Occipital lobe (tissue), 1 donor: ENCODE measurements at regions not wholly inside any gene's neighbourhood (a gene's known extent, or its start where the extent isn't known, plus 50 kb on each side); places are given as distances from the start of the nearest gene placed in this dataset.
"Not testable (repeated sequence)": the region's sequence is repeated elsewhere in the genome, so short reads cannot be mapped to it uniquely, and the experiment has no call there.

ENCODE experiments used
- DNase-seq: peaks from one replicate; lab custom pipeline; 2025; lab: John Stamatoyannopoulos, UW

DNA sequence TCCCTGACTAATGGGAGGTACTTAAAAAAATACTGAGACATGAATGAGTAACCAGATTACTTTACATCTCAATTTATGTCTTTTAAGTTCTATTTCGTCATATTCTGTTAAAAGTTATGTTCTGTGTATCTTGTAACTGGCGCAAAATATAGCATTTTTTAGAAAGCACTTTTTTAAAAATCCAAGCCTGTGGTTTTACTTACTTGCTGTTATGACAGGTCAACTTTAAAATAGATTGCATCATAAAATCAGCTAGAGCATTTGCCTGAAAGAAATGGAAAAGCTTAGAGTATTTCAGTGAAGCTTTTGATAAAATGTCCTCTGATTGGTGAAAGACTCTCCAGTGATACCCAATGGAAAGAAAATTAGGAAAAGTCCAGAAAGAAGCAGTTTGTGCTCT, 1892.3 kb upstream of the TENM3 start:
- DNase-seq = no peak

DNA sequence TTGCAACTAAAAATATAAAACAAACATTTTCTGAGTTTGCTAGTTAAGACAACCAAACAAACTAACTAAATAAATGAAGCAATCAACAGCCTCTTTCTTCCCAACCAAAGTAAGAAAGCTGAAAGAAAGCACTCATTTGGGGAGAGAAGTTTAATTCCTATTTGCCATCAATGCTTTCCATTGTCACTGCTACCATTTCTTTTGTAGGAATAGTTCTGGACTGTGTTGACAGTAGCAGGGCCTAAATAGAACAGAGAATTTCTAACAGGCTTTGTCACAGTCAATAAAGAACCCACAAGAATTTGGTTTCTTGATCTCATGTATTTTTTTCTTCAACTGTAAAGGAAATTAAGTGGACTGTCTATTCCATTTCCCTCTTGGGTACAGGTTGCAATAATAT, 1886.4 kb upstream of the TENM3 start:
- no peak for DNase-seq

DNA sequence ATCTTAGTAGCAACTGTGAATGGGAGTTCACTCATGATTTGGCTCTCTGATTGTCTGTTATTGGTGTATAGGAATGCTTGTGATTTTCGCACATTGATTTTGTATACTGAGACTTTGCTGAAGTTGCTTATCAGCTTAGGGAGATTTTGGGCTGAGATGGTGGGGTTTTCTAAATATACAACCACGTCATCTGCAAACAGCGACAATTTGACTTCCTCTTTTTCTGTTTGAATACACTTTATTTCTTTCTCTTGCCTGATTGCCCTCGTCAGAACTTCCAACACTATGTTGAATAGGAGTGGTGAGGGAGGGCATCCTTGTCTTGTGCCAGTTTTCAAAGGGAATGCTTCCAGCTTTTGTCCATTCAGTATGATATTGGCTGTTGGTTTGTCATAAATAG, 1883.1 kb upstream of the TENM3 start:
- not testable (repeated sequence) for DNase-seq

DNA sequence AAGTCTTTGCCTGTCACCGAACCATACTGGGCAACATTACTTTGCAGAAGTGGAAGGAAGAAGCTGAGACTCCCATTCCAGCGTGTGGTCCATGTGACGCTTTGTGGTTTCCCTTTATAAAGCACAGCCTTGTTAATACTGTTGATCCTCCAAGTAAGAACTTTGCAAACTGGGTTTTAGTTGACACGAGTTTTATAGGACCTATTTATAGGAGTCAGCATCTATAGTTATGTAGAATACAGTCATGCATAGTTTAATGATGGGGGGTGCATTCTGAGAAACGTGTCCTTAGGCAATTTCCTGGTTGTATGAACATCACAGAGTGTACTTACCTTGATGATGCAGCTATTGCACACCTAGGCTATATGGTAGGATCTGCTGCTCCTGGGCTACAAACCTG, 1879.4 kb upstream of the TENM3 start:
- DNase-seq = no peak

DNA sequence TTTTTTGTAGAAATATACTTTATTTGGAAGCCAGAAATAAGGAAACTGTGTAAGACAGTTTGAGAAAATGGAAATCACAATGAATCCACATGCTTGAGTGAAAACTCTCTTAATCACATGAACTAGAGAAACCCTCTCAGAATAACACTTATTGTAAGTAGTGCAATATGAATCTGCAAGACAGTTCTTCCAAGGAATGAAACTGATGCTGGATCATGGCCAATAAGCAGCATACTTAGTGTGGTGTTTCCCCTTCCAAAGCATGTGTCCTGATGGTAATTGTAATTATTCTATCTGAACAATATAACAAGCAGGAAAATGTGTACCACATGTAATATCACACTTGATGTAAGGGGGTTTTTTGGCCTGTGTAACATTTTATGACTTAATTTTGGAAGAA, 1870.5 kb upstream of the TENM3 start:
- DNase-seq = no peak

DNA sequence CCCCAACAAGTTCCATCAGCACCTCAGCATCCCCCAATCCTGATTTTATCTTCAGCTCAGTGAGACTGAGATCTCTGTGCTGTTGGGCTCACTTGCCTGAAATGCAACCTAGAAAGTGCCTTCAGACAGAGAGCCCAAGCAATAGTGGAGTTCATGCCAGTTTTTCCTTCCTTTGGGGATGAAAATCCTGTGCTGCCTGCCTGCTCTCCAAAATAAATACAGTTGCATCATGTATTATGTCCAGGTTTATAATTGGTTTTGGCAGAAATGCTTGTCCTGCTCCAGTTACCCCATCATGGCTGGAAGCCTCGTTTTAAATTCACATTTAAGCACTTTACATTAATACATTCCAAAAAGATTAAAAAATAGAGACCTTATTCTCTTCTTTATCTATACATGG, 1865.5 kb upstream of the TENM3 start:
- no peak for DNase-seq

DNA sequence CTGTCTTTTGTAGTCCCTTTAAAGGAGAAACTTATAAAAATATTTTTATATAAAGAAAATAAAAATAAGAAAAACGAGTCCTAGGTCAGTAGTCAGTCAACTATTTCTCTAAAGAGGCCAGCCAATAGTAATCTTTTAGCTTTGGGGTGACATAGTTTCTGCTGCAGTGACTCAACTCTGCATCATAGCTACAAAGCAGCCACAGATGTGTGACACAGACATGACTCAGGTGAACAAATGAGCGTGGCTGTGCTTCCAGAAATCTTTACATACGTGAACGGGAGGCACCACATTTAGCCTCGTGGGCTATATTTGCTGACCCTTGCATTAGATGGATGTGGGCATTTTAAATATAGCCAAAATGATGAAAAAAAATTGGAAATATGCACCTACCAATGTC, 1862.5 kb upstream of the TENM3 start:
- no peak for DNase-seq

DNA sequence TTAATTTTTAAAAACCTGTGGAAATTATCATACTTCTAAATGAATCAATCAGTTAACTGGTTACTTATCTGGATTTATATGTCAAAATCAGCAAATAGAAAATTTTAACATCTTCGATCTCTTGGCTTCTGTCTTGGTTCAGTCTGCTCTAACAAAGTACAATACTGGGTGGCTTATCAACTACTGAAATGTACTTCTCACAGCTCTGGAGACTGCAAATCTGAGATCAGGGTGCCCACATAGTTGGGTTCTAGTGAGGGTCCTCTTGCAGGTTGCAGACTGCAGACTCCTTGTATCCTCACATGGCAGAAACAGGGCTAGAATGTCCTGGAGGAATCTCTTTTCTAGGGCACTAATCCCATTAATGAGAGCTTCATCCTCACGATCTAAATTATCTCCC, 1851.6 kb upstream of the TENM3 start:
- no peak for DNase-seq

DNA sequence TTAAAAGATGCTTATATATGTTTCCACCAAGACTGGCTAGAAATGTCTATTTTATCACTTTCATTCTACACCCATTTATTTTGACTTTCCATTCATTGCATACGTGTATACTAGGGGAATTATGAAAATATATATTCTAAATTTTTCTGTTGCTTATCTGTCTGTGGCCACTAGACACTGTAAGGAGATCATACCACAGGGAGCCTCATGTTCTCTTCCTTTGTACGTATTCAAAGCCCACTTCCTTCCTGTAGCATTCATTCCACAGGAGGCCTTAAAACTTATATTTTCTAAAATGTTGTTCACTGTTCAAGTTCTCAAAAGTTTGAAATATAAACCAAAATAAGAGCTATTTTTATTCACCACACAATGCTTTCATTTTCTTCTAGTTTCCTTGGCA, 1848.9 kb upstream of the TENM3 start:
- DNase-seq = no peak

DNA sequence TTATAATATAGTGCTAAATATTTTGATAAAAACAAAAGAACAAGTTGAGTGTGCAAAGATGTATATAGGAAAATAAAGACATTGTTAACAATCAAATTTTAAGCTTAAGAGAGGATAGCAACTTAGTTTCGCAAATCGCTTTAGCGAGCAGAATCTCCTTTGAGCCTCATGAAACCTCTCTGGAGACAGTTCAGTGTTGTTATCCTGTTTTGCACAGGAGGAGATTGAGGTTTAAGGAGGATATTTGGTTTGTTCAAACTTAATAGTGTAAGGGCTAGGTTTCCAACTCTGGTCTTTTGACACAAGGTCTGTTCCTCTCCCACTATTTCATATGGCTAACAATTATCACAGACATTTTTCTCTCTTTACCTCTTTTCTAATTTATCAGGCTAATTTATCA, 1848.5 kb upstream of the TENM3 start:
- DNase-seq = no peak

DNA sequence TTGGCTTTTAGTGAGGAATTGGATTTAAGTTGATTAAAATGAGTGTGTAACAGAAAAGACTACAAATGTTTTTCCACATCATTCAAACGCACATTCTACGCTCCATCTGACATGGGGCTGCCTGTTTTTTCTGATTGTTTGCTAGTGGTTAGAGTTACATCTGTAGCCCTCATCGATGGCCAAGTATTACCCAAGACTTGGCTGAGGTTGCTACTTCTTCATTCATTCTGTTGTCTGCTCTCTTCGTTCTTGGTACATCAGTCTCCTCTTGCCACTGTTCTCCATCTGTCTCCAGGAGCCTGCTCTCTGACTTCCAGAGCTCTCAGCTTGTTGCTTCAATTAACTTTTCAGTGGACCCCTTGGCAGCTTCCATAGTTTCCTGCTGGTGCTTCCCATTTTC, 1844.6 kb upstream of the TENM3 start:
- DNase-seq = no peak

DNA sequence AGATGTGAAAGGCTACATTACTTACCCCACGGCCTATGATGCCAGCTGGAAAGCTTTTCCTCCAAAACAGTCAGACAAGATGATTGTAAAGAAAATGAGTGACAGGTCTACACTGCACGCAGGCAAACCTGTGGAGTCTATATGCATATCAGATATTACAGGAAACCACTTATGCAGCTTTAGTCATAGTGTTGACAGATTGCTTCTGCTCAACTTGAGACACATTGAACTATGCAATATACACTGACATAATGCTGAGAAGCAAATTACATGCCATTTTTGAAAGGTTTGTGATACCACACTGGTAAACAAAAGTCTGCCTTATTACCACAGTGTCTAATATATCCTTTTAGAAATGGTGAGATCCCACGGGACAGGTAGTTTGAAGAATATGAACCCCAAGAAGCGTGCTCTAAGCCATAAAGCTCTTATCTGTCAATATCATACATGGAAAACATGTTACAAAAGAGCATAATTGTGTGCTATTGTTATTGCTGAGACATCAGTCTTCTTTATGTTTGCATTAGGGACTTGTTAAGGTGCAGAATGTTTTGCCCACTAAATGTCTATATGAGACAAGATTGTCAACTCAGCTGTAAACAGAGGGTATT, 1835.8 kb upstream of the TENM3 start:
- no peak for DNase-seq

DNA sequence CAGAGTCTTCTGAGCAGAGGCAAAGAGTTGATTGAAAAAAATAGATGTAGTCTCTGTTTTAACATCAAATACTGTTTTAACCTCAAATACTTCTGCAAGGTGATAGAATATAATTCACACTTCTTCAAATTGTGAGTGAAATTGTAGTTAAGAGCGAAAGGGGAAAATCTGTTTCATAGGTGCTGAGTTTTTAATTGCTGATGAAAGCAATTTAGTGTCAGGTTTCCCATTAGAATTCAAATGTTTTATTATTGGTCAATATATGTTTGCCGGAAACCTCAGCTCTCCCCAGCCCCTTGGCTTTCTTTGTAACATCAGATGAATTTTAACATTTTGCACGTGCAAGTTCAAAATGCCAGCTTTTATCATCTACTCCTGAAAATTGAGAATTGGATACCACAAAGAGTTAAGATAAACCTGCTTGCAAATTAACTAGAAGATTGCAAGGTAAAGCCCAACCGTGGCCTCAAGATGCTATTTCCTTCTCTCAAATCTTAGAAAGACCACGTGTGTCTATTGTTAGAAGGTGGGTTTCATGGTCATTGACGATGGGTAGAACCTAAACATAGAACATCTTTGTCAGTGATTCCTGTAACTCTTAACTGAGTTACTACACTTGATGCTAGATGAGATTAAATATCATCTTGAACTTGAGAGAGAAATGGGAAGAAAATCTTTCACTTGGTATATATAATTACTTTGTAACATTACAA, 1824.2 kb upstream of the TENM3 start:
- DNase-seq = no peak

DNA sequence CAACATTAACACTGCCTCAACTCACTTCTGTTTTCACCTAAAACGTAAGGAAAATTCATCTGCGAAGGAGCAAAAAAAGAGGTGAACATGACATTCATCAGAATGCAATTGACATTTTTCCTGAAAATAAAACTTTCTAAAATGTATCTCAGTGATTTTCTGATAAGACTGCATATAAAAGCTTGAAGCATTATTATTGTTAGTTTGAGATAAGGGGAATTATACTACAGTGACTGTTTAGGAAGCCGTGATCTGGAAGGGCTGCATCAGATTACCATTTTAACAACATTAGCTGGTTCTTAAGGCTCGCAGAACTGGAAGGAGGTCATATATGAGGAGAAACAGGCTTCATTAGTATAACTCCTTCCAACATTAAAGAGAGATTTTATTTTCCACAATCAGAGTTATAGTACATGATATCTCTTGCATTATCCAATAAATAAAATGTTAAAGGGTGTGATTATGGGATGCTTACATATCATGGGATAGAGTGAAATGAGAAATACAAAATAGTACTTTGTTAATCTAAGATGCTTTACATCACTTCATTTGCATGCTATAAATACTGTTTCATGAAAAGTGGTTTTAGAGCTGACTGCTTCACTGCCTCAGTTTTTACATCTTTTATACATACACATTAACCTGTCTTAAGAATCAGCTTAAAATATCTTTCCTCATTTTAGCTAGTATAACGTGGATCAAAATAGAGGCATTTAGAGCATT, 1820.1 kb upstream of the TENM3 start:
- DNase-seq = no peak

DNA sequence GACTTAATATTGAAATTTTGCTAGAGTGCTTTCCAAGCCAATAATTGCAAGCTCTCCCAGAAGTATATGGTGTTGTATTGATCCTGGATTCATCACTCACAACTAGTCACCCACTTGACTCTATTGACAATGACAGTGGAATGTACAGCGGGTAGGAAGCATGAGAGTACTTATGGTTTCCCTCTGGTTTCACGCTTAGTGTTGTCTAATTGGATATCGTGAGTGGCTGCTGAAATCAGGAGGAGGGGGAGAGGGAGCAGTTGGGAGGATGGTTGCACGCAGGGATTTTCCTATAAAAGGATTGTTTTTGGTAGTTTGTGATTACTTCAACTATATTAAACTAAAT, 1819.5 kb upstream of the TENM3 start:
- no peak for DNase-seq

DNA sequence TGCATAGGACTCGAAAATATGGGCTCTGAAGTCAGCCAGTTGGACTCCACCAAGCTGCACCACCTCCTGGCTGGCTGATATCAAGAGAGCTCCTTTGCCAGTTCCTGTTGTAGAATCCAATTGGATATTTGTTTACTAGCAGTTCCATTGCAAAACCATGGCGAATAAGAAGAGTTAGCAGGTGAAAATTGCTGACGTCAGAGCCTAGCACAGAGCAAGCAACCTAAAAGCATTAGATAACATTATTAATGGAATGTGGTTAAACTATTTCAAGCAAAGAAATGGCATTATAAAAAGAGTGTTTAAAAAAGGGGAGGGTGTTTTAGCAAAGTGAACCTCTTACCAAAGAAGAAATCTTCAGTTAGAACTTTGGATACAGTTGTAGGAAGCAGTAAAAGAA, 1816.3 kb upstream of the TENM3 start:
- no peak for DNase-seq

DNA sequence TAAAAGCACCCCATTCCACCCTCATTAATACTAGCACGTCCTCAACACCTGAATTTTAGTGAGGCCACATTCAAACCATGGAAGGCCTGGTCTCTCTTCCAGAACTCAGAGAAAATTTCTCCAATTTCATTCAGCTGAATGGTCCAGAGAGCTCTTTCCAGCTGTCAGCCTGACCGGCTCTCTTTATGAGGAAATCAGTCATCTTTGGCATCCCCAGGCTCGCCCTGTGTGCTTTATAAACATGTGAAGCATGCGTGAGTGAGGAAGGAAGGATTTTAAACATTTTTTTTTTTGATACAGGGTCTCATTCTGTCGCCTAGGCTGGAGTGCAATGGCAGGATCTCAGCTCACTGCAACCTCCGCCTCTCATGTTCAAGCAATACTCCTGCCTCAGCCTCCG, 1812.9 kb upstream of the TENM3 start:
- no peak for DNase-seq

DNA sequence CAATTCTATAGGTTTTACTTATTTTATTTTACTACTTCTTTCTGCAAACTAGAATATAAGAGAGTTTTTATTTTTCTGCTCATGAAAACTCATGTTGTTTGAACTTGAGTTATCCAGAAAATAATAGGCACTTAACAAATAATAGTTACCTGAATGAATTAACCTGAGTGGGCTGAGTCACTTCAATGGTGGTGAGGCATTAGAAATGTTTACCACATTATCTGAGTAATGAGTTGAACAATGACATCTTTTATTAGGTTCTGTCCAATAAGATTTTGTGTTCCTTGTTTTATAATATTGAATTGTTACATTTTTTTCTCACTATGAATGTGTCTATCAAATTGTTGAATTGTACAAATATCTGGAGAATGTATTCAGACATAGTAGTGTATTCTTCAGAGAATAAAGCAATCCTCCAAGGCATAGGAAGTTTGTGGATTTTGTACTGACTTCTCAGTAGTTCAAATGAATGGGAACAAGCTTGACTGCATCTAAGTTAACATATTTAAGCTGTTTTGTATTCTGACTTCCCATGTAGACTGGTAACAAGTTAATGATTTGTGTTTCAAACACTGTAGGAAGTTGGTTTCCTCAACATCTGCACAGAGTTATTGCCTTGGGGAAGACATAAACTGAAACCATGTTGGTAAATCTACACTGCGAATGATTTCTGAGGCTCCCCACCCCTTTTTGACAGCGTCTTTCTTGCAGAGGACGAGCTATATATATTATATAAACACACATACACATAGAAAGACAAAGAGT, 1808.9 kb upstream of the TENM3 start:
- no peak for DNase-seq

DNA sequence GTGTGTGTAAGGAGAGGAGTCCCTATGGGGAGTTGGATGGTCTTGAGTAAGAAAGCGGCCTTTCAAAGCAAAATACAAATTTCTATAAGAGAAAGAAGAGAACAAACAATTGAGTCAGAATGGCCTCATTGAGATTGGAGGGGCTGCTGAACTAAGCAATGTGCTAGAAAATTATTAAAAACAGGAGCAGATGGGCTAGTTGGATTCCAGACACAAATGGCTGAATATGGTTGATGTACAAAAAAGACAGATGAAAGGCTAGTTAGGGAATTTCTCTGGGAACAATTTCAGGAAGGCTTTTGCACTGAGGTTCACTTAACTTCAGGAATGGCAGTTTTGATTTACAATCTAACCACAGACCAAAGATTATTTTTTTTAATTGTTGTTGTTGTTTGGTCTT, 1806.8 kb upstream of the TENM3 start:
- DNase-seq = no peak

DNA sequence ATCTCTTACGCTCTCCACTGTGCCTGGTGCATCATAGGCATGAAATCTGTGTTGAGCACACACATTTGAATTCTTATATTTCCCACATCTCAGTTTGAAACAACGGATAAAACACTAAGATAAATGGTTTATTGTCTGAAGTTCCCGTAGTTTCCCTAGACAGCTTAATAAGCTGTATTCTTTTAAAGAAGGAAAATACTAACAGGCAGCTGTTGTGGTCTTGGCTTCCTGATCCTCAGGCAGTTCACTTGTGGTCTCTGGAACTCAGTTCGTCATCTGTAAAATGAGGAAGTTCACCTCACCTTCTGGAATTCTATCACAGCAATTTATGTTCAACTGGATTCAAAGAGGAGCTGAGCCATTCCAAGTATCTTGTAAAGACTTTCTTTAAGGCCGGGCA, 1805.6 kb upstream of the TENM3 start:
- DNase-seq = no peak

DNA sequence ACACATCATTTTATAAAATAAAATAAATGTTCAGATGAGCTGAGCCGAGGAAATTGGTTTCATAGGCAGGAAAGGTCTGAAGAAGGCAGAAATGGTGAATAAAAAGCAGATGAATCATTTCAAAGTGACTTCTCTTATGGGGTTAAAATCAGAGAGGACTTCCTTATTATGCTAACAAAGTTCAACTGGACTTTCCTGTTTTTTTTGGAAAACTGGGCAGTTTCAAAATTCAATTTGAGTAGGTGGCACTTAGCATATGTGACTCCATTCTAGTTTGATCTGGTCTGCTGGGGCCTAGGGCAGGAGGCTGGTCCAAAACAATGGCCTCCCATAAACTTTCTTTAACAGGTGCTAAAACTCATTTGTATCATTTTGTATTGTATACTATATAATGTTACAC, 1794.9 kb upstream of the TENM3 start:
- no peak for DNase-seq

DNA sequence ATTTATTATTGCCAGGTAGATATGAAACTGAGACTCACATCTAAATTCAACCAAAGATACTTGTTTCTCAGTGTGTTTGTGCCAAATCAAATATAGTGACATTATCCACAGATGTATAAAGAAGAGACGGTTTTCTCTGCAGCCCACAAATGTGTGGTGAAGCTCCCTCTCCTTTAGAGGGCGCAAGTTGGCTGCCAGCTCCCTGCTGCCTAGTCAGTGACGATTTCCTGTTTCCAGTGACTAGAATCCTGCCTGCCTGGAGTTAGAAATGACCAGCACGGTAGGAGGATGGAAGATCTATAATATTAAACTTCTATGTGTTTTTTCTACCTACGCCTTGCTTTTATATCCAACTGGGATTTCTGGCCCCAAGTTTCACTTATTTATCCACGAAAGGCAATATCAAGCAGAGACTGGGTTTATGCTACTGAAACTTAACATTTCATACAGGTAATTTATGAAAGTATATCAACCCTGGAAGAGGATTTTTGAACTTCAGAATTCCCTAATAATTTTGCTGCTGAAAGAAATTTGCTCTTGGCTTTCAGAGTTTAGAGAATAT, 1793.7 kb upstream of the TENM3 start:
- no peak for DNase-seq
